ENCODE measurements at regions not wholly inside any gene's neighbourhood (a gene's known extent, or its start where the extent isn't known, plus 50 kb on each side); places are given as distances from the start of the nearest gene placed in this dataset.

DNA sequence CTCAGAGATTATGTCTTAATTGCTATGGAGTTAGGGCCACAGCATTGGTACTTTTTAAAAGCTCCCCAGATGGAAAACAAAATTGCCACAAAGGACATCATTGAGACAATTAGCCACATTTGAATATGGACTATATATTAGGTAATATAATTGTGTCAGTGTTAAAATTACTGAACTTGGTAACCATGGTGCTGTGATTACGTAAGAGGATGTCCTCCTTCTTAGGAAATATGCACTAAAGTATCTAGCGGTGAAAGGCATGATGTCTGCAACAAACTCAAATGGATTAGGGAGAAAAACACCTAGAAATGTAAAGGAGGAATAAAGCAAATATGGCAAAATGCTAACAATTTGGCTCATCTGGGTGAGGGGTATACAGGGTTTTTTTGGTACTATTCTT, 89.9 kb upstream of the PAK3 start:
- BruUV-seq (replicated peaks), result no TSS peak
- Histone ChIP-seq H4K20me1 (ENCODE audit: insufficient read depth) (no peaks in the 10 kb centered on the region), H3K4me2 (ENCODE audit: low read length) (no peak overlapping the region), H3K79me2 (ENCODE audit: insufficient read depth, low read length) (no peaks in the 10 kb centered on the region), H3K27me3 (ENCODE audit: insufficient read depth, low read length) (0 out of 2 replicates have a peak, but pooled peaks cover 2% of the 10 kb centered on the region), H3K27ac (ENCODE audit: low read depth, low read length) (no peak overlapping the region), H3K9ac (ENCODE audit: low read length) (no peak overlapping the region), H3K4me1 (ENCODE audit: control insufficient read depth in 1 of 2, insufficient read depth in 2 of 2, low read length in 2 of 2) (no peaks in the 10 kb centered on the region), H3K4me3 (replicated peaks in 1 of 2; ENCODE audit: low read depth in 1 of 2, low read length in 2 of 2) (no peak overlapping the region), H3K9me3 (ENCODE audit: control insufficient read depth in 1 of 2, insufficient read depth in 1 of 2, low read depth in 1 of 2, low read length in 2 of 2) (no peaks in the 10 kb centered on the region), H3K36me3 (ENCODE audit: control insufficient read depth in 1 of 2, insufficient read depth in 2 of 2, low read length in 2 of 2) (no peaks in the 10 kb centered on the region), H3K9me2 (ENCODE audit: insufficient read depth) (no peaks in the 10 kb centered on the region), H2AFZ (ENCODE audit: low read depth, low read length, poor library complexity, severe bottlenecking) (no peak overlapping the region)
- TF ChIP-seq SIN3A (IDR thresholded peaks at IDR 0.05; ENCODE audit: low read depth) (no peak), TCF7L2 (IDR thresholded peaks at IDR 0.05; ENCODE audit: borderline replicate concordance, extremely low read depth, insufficient read depth, insufficient read length) (no peak), FOSL1 (IDR thresholded peaks at IDR 0.05; ENCODE audit: low read depth) (no peak), SP1 (IDR thresholded peaks at IDR 0.05; ENCODE audit: low read depth) (no peak), ATF3 (IDR thresholded peaks at IDR 0.05) (no peak), RAD21 (IDR thresholded peaks at IDR 0.05; ENCODE audit: low read depth) (no peak), MAX (IDR thresholded peaks at IDR 0.05) (no peak), YY1 (IDR thresholded peaks at IDR 0.05; ENCODE audit: extremely low read depth, insufficient replicate concordance, low read depth, low read length) (no peak), EZH2phosphoT487 (IDR thresholded peaks at IDR 0.05; ENCODE audit: borderline replicate concordance) (no peak)
- TF ChIP-seq, protein P1, sequence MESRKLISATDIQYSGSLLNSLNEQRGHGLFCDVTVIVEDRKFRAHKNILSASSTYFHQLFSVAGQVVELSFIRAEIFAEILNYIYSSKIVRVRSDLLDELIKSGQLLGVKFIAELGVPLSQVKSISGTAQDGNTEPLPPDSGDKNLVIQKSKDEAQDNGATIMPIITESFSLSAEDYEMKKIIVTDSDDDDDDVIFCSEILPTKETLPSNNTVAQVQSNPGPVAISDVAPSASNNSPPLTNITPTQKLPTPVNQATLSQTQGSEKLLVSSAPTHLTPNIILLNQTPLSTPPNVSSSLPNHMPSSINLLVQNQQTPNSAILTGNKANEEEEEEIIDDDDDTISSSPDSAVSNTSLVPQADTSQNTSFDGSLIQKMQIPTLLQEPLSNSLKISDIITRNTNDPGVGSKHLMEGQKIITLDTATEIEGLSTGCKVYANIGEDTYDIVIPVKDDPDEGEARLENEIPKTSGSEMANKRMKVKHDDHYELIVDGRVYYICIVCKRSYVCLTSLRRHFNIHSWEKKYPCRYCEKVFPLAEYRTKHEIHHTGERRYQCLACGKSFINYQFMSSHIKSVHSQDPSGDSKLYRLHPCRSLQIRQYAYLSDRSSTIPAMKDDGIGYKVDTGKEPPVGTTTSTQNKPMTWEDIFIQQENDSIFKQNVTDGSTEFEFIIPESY (IDR thresholded peaks at IDR 0.05; ENCODE audit: extremely low read depth, insufficient replicate concordance, low read length), result no peak
- TF ChIP-seq, protein P2, sequence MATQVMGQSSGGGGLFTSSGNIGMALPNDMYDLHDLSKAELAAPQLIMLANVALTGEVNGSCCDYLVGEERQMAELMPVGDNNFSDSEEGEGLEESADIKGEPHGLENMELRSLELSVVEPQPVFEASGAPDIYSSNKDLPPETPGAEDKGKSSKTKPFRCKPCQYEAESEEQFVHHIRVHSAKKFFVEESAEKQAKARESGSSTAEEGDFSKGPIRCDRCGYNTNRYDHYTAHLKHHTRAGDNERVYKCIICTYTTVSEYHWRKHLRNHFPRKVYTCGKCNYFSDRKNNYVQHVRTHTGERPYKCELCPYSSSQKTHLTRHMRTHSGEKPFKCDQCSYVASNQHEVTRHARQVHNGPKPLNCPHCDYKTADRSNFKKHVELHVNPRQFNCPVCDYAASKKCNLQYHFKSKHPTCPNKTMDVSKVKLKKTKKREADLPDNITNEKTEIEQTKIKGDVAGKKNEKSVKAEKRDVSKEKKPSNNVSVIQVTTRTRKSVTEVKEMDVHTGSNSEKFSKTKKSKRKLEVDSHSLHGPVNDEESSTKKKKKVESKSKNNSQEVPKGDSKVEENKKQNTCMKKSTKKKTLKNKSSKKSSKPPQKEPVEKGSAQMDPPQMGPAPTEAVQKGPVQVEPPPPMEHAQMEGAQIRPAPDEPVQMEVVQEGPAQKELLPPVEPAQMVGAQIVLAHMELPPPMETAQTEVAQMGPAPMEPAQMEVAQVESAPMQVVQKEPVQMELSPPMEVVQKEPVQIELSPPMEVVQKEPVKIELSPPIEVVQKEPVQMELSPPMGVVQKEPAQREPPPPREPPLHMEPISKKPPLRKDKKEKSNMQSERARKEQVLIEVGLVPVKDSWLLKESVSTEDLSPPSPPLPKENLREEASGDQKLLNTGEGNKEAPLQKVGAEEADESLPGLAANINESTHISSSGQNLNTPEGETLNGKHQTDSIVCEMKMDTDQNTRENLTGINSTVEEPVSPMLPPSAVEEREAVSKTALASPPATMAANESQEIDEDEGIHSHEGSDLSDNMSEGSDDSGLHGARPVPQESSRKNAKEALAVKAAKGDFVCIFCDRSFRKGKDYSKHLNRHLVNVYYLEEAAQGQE (IDR thresholded peaks at IDR 0.05; ENCODE audit: low read depth), result no peak
- ATAC-seq, result no peak
- POLR2A ChIA-PET, result no interaction called here
- intact Hi-C loops (cut with micrococcal nuclease), result no loop called here
- CTCF ChIA-PET, result no interaction called here
- no peak for DNase-seq (ENCODE audit: low read depth, low spot score)
- RAD21 ChIA-PET (ENCODE audit: low non-redundant PET in 1 of 2, low total read pairs in 2 of 2, uncharacterized antibody in 2 of 2, unreplicated experiment in 2 of 2), result no interaction called here
